ENCODE measurements at regions not wholly inside any gene's neighbourhood (a gene's known extent, or its start where the extent isn't known, plus 50 kb on each side); places are given as distances from the start of the nearest gene placed in this dataset.

GRCh38 chr4:38189445-38189844, 229.2 kb downstream of the PTTG2 start:
- DNase-seq (ENCODE audit: low read depth): no peak

- DNase-seq (ENCODE audit: low read depth): no peak
These were observed 230.6 kb downstream of the PTTG2 start for GRCh38 chr4:38190717-38191178.

- DNase-seq (ENCODE audit: low read depth): no peak
These were observed 232.3 kb downstream of the PTTG2 start for GRCh38 chr4:38192516-38192915.

- DNase-seq (ENCODE audit: low read depth): no peak
These were observed 233.2 kb downstream of the PTTG2 start for GRCh38 chr4:38193236-38193863.

- no peak for DNase-seq (ENCODE audit: low read depth)
These were observed 233.9 kb downstream of the PTTG2 start for GRCh38 chr4:38194047-38194602.

GRCh38 chr4:38195486-38195885, 235.3 kb downstream of the PTTG2 start:
- no peak for DNase-seq (ENCODE audit: low read depth)

- no peak for DNase-seq (ENCODE audit: low read depth)
These were observed 235.7 kb downstream of the PTTG2 start for GRCh38 chr4:38195911-38196310.

- no peak for DNase-seq (ENCODE audit: low read depth)
These were observed 242.0 kb downstream of the PTTG2 start for GRCh38 chr4:38202242-38202641.

GRCh38 chr4:38203609-38204008, 243.4 kb downstream of the PTTG2 start:
- no peak for DNase-seq (ENCODE audit: low read depth)

GRCh38 chr4:38204339-38205035, 244.3 kb downstream of the PTTG2 start:
- DNase-seq (ENCODE audit: low read depth): no peak

GRCh38 chr4:38205261-38205660, 245.1 kb downstream of the PTTG2 start:
- DNase-seq (ENCODE audit: low read depth): no peak

GRCh38 chr4:38207110-38207457, 246.9 kb downstream of the PTTG2 start:
- DNase-seq (ENCODE audit: low read depth): no peak

- DNase-seq (ENCODE audit: low read depth): no peak
These were observed 249.5 kb downstream of the PTTG2 start for GRCh38 chr4:38209654-38210053.

- no peak for DNase-seq (ENCODE audit: low read depth)
These were observed 250.4 kb downstream of the PTTG2 start for GRCh38 chr4:38210396-38211114.

GRCh38 chr4:38211885-38212284, 251.7 kb downstream of the PTTG2 start:
- DNase-seq (ENCODE audit: low read depth): no peak

GRCh38 chr4:38213083-38213805, 253.0 kb downstream of the PTTG2 start:
- no peak for DNase-seq (ENCODE audit: low read depth)

- no peak for DNase-seq (ENCODE audit: low read depth)
These were observed 262.7 kb downstream of the PTTG2 start for GRCh38 chr4:38222892-38223291.

- no peak for DNase-seq (ENCODE audit: low read depth)
These were observed 263.1 kb downstream of the PTTG2 start for GRCh38 chr4:38223306-38223705.

GRCh38 chr4:38223782-38224236, 263.6 kb downstream of the PTTG2 start:
- no peak for DNase-seq (ENCODE audit: low read depth)

- DNase-seq (ENCODE audit: low read depth): no peak
These were observed 264.7 kb downstream of the PTTG2 start for GRCh38 chr4:38224850-38225249.

- no peak for DNase-seq (ENCODE audit: low read depth)
These were observed 266.0 kb downstream of the PTTG2 start for GRCh38 chr4:38226170-38226569.

- no peak for DNase-seq (ENCODE audit: low read depth)
These were observed 270.1 kb downstream of the PTTG2 start for GRCh38 chr4:38230121-38230801.

Data from stimulated activated CD8-positive, alpha-beta memory T cell treated with anti-CD3 and anti-CD28 coated beads, Interleukin-12 subunit alpha, Interleukin-12 subunit beta, amount 100 ng/mL, for 4 hours (primary cell).